Left kidney (tissue), 1 donor: ENCODE measurements at regions not wholly inside any gene's neighbourhood (a gene's known extent, or its start where the extent isn't known, plus 50 kb on each side); places are given as distances from the start of the nearest gene placed in this dataset.
A peak's percentile ranks its signal among the peaks of the same experiment; 100 is the strongest.

ENCODE experiments used
- DNase-seq: peaks from one replicate; pipeline ENCODE4 v3.0.0-alpha.2; 2013

DNA sequence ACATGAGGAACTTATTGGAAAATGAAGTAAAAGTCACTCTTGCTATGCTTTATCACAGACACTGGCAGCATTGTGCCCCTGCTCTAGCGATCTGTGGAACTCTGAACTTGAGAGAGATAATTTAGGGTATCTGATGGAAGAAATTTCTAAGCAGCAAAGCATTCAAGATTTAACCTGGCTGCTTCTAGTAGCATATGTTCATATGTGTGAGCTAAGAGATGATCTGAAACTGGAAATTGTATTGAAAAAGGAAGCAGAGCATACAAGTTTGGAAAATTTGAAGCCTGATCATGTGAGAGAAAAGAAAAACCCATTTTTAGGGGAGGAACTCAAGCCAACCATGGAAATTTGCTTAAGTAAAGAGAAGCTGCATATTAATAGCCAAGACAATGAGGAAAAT lies 657.7 kb downstream of the TRAM1L1 start:
- DNase-seq: no peak

DNA sequence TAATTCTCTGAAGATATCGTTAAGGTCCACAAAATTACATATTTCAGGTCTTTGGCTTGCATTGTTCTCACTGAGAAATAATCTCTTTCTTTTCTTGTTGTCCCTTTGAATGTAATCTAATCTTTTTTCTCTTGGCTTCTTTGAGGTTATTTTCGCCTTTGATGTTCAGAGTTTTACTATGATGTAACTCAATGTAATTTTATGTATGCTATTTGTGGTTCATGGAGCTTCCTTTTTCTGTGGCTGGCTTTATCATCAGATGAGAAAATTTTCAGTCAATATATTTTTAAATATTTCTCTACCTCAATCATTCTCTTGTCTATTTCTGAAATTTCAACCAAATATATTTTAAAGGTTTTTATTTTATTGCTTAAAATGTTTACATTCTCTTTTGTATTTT lies 672.2 kb downstream of the TRAM1L1 start:
- DNase-seq: no peak

DNA sequence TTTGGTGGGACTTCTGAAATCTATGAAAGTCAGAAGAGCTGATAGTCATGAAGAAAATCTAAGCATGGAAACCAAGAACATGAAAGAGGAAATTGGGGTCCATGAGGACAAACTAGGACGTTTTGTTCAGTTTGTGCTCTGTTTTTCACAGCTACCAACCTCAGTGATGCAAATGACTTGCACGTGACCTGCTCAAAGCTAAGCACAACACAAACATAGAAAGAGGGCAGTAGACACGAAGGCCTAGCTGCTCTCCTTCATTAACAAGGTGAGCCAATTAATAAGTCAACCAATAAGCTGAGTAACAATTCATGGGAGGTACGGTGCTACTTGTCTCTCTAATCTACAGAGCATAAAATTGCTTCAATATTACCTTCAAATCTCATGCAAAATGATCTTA lies 684.1 kb downstream of the TRAM1L1 start:
- DNase-seq: no peak

DNA sequence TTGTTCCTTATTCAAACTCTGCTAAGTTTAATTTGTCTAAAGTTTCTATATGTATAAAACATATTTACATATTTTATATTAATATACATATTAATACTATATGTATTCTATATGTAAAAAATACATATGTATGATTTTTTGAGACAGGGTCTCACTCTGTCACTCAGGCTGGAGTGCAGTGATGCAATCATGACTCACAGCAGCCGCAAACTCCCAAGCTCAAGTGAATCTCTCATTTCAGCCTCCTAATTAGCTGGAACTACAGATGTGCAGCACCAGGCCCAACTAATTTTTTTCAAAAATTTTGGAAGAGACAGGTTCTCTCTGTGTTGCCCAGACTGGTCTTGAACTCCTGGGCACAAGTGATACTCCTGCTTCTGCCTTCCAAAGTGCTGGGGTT lies 684.9 kb downstream of the TRAM1L1 start:
- no peak for DNase-seq

DNA sequence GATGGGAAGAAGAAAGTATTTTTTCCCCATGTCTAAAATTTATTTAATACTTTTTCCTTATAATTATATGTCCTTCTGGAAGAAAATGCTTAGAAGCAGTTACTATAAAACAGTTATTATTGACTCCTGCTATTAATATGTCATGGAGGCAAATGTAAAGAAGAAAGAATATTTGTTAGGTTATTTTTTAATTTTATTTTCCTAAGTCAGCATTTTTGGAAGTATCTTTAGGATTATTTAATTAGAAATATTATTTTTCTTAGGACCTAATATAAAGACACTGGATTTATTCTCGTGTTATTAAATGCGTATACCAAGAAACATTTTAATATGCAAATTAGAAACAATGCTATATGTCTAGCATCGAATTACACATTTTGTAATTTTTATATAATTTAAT lies 687.7 kb downstream of the TRAM1L1 start:
- DNase-seq: no peak

DNA sequence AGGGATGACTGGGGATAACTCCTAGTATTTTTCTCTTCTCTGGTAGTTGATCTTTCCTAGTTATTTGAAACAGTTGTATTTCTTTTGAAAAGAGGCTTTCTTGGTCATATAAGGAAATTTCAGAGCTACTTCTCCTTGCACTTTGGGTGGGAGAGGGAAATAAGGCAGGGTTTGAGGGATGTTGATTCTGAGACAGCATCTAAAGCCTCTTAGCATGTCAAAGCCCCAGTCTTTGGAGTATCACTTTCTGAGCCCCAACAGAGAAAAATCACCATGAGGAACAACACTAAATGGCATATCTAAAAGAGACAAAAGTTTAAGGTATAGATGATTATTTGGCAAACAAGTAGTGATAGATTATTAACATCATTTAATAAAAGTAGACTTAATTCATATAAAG lies 688.1 kb downstream of the TRAM1L1 start:
- DNase-seq: no peak

DNA sequence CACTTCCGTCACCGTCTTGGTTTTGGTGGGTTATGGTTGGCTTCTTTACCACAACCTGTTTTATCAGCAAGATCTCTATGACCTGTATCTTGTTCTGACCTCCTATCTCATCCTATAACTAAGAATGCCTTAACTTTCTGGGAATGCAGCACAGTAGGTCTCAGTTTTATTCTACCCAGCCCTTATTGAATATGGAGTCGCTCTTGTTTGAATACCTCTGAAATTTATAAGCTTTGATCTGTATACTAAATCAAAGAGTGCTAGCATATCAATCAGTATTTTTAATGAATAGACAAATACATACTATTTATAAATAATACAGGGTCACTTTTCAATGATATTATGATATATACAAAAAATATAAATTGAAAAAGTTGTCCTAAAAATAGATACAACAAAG lies 690.0 kb downstream of the TRAM1L1 start:
- DNase-seq: no peak

DNA sequence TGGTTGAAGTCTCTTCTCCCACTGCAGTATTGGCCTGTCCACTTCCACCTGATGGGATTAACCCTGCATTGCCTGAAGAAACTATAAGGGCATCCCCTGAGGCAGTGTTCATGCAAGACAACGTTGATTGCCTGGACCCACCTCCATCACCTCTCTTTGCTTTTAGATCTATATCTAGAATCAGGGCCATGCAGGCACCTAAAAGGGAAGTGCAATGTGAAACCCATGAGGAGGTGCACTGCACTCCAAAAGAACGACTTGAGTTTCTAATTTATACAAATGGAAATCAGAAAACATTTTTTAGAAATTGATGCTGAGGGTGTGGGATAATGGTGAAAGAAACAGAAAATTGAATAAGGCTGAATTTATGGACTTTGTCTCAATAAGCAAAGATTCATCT lies 694.4 kb downstream of the TRAM1L1 start:
- no peak for DNase-seq

DNA sequence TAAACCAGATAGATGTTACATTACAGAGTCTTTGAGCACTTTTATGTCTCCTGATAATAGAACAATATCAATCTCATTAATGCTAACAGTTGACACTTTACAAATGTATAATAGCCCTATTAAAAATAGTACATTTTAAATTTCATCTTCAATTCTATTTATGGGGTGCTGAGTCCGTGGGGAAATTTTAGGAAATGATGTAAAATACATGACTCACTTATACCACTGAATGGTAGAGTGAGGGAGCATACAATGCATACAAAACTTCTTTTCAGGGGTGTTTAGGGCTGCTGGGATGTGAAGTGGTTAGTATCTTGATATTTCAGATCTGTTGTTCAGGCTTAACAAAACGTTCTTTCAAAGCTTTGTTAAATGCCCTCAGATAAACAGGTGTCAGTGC lies 696.2 kb downstream of the TRAM1L1 start:
- no peak for DNase-seq

DNA sequence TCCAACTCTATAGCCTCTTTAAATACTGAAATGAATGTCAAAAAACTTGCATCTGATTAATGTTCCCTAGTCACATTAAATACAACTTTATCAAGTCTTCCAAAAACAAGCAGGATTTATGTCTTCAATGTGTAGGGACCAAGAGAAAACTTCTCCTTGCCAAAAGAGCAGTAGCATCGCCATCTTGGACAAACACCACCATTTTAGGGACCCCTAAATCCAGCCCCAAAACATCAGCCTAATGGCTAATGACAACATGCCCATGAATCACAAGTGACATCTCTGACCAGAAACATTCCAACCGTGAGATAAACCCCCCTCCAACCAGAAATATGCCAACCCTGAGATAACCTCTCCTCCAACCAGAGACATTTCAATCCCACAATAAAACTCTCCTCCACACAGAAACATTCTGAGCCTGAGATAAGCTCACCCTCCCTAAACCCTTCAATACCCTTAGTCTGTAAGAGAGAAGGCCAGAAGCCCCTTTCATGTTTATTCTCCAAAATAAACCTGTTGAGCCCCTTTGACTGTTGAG lies 697.4 kb downstream of the TRAM1L1 start:
- DNase-seq: no peak

DNA sequence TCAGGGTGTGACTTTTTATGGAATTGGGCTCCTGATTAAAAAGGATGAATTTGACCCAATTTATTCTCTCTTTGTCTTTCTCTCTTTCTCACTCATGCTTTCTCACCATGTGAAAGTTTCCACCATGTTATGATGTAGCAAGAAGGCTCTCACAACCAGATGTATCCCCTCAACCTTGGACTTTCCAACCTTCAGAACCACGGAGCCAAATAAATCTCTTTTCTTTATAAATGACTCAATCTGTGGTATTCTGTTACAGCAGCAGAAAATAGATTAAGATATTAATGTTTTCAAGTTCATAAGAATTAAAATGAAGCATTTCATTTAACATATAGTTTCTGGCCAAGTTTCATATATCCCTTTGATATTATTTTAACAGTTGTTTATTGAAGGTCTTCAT lies 698.5 kb downstream of the TRAM1L1 start:
- no peak for DNase-seq

DNA sequence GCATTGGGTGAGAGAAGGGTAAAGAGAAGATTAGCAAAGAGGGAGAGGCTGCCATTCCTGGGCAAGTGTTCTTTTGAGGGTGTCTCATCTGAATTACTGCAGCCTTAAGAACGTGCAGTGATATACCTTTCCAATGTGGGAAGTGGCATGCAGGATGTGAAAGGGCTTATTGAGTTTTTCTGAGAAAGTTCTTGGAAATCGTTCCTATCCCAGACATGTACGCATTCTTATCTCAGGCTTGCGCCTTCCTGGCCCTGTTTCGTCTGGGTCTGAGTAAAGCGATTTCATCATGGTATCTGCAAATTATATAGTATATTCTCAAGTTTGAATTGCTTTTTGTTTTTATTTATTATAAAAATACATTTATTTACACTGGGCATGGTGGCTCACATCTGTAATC lies 699.8 kb downstream of the TRAM1L1 start:
- DNase-seq: no peak

DNA sequence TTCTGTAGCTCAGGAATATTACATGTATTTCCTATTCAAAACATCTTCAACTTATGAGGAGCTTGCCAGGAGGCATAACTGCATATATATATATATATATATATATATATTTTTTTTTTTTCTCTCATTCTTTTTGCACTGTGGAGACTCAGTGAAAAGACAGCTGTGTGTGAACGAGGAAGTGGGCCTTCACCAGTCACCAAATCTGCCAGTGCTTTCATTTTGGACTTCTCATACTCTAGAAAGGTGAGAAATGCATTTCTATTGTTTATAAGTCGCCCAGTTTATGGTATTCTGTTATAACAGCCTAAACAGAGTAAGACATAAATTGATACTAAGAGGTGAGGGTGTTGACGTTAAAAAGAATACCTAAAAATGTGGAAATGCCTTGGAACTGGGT lies 710.6 kb downstream of the TRAM1L1 start:
- DNase-seq: no peak

DNA sequence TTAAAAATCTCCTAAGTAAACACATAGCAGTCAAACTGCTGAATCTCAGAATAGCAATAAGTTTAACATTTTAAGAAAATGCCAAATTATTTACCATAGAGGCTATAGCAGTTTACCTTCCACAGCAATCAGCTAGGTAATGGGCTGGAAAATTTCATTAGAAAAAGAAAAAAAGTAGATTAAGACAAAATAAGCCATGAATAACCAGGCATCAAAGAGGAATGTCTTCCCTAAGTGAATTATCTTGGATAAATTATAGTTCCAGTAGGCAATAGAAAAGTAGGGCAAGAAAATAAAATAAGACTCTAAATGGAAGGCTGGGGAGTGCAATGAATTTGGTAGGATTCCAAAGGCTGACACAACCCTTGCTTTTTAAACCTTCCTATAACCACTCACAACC lies 722.8 kb downstream of the TRAM1L1 start:
- no peak for DNase-seq

DNA sequence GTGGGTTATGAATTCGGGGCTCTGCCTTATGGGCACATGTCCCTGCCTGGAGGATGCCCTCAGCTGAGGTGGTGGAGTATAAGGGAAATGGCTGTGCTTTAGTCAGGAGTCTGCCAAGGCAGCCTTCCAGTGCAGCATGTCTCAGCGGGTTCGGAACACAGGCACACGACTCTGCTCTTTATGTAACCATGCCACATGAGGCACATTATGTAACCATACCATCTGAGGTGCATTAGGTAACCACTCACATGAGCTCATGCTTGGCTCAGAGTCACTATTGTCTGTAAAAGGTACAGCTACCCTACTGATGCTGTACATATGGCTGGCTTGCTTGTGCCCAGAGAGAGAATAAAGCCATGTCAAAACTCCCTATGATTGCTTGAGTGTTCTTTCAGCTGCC lies 723.6 kb downstream of the TRAM1L1 start:
- no peak for DNase-seq

DNA sequence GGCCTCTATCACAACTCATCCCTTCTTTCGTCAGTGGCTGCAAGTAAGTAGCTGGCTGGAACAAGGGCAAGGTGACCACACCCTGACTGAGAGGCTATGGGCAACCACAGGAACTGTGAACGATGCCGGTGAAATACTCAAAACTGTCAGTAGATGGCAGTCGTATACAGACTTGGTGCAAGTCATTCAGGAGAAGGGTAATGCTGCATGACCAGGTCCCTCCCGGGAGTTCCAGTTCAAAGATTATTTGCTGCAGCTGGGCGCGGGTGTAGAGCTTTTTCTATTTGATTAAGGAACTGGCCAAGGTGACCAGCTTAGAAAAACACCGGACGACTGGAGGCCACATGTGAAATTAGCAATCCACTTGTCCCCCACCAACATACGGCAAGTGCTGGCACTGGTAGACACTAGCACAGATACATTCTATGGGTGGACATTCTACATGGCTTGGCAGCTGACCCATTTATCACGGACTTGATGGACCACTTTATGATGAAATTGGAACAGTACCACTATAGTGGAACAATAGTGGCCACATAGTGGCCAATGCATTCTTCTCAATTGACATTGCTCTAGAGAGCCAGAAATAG lies 726.6 kb downstream of the TRAM1L1 start:
- peak; percentile 58 for DNase-seq

DNA sequence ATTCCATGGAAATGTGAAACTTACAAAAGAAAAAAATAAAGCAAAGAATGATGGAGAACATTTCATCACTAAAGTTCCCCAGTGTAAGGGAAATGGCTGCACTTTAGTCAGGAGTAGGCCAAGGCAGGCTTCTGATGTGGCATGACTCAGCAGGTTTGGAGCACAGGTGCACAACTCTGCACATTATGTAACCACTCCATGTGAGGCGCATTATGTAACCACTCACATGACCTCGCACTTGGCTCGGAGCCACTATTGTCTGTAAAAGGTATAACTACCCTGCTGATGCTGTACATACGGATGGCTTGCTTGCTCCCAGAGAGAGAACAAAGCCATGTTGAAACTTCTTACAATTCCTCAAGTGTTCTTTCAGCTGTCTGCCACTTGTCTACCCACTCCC lies 727.6 kb downstream of the TRAM1L1 start:
- peak; percentile 3 for DNase-seq

DNA sequence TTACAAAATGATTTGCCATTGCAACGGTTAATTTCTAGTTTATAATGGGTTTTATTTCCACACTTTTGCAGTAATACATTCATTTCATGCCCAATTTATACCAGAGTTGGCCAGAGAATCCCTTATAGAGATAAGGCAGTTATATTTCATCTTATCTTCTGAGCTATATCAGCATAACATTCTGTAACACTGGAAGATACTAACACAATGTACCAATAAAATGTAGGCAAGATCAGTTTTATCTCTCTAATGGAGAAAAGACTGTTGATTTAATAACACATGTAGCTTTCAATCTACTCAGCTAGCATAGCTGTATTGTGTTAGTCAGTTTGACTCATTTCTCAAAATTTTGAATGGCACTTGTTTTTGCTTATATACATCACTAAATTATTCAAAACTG lies 738.6 kb downstream of the TRAM1L1 start:
- DNase-seq: no peak

DNA sequence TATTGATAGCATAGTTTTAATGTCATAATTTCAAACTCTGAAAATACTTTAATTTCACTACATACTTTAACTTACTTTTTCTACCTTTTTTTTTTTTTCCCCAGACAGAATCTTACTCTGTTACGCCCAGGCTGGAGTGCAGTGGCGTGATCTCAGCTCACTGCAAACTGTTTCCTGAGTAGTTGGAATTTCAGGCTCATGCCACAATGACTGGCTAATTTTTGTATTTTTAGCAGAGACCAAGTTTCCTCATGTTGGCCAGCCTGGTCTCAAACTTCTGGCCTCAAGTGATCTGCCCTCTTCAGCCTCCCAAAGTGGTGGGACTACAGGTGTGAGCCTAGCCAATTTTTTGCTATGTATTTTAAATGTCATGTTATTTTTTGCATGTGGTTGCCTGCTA lies 741.6 kb downstream of the TRAM1L1 start:
- DNase-seq: no peak

DNA sequence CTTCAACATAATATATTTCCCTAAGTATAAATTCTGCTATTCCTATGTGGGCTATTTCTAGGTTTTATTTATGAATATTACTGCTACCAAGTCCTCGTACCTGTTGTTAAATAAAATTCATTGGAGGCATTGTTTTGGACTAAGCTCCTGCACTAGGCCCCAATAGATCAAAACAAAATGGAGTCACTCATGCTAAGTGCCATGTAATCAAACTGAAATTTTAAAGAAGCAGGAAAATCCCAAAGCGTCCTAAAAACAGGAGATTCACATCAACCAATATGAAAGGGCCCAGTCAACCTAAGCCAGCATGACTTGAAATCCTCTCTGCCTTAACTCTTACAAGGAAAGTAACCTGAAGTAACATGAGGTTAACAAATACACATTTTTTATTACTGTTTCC lies 743.2 kb downstream of the TRAM1L1 start:
- DNase-seq: no peak

DNA sequence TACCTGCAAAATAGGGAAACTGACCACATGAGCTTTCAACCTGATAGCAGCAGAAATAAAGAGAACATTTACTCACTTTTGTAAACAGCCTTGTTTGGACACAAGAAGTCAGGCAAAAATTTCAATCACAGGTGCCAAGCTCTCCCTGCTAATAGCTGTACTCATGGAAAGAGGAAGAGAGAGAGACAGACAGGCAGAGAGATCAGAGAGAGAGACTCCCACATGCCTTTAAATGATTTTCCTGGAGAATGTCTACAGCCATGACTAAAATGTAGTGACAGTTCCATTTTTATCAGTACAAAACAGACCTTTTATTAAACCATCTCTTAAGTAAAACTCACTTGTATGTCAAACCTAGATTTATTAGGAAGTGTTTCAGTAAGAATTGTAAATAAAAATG lies 752.9 kb downstream of the TRAM1L1 start:
- no peak for DNase-seq

DNA sequence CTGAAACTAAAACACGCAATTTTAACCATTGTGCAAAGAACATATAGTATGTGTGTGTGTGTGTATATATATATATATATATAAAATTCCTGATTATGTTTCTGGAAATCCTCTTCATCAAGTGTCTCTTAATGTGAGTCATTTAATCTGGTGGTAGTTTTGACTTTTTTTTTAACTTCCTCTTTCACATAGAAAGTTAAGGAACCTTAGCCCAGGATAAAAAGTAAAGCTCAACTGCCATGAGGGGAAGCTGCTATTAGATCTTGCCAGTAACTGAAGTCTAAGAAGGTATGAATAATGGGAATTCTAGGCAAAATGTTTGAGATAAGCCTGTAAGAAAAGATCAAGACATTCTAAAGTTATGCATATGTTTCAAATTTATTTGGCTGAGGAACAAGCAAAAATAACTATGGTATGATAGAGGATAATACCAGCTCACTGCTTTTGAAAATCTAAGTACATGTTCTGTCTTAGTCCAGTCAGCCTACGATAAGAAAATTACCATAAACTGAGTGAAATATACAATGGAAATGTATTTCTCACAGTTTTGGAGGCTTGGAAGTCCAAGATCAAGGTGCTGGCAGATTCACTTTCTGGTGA lies 757.0 kb downstream of the TRAM1L1 start:
- DNase-seq: no peak

DNA sequence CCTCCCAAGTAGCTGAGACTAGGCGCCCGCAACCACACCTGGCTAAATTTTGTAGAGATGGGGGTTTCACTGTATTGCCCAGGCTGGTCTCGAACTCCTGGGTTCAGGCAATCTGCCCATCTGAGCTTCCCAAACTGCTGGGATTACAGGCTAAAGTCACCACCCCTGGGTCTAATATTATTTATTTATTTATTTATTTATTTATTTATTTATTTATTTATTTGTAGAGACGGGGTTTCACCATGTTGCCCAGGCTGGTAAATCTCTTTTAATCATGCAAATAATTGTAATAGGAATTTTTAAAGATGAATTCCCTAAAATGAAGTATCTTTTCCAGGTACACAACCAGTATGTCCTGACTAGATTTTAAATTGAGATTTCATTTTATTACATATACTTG lies 761.8 kb downstream of the TRAM1L1 start:
- no peak for DNase-seq

DNA sequence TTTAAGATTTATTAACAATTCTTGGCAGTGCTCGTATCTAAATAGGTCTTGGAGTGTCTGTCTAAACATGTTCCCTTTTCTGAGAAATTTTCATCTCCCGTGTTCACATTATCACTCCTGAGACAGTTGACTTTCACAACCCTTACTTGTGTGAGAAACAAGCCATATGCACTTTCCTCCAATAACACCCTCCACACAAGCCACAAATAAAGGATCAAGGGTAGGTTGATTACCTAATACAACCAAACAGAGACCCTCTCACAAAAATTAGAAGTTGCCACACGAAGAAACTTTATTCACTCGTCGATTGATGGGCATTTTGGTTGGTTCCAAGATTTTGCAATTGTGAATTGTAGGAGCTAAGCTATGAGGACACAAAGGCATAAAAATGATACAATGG lies 763.9 kb downstream of the TRAM1L1 start:
- DNase-seq: no peak

DNA sequence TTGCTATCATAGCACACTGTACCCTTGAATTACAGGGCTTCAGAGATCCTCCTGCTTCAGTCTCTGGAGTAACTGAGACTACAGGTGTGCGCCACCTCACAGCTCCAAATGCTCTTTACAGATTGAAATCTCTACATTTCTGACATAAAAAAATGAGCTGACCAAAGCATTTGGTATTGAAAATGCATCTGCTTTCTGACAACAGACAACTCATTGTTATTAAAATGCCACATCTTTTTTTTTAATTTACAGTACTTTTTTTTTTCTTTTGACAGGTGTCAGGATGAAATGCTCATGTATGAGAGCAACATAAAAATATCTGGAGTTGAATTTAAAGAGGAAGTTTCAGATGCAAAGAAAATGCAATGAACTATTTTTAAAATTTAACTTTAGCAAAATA lies 764.5 kb downstream of the TRAM1L1 start:
- DNase-seq: no peak
